ENCODE measurements at regions not wholly inside any gene's neighbourhood (a gene's known extent, or its start where the extent isn't known, plus 50 kb on each side); places are given as distances from the start of the nearest gene placed in this dataset.
"Not testable (repeated sequence)": the region's sequence is repeated elsewhere in the genome, so short reads cannot be mapped to it uniquely, and the experiment has no call there.

- DNase-seq (ENCODE audit: low read depth) = no peak
Measured at GRCh38 chr7:79548727-79549126, 95.3 kb upstream of the MAGI2 start.

GRCh38 chr7:79547132-79547531 lies 93.7 kb upstream of the MAGI2 start:
- no peak for DNase-seq (ENCODE audit: low read depth)

GRCh38 chr7:79540592-79540991 lies 87.1 kb upstream of the MAGI2 start:
- DNase-seq (ENCODE audit: low read depth) = no peak

- no peak for DNase-seq (ENCODE audit: low read depth)
Measured at GRCh38 chr7:79534128-79534527, 80.7 kb upstream of the MAGI2 start.

- DNase-seq (ENCODE audit: low read depth) = no peak
Measured at GRCh38 chr7:79531905-79532664, 78.6 kb upstream of the MAGI2 start.

GRCh38 chr7:79531116-79531515 lies 77.6 kb upstream of the MAGI2 start:
- no peak for DNase-seq (ENCODE audit: low read depth)

GRCh38 chr7:79529881-79530235 lies 76.4 kb upstream of the MAGI2 start:
- no peak for DNase-seq (ENCODE audit: low read depth)

GRCh38 chr7:79529214-79529880 lies 75.9 kb upstream of the MAGI2 start:
- DNase-seq (ENCODE audit: low read depth) = no peak

GRCh38 chr7:79528421-79528820 lies 75.0 kb upstream of the MAGI2 start:
- DNase-seq (ENCODE audit: low read depth) = no peak

GRCh38 chr7:79524048-79524447 lies 70.6 kb upstream of the MAGI2 start:
- no peak for DNase-seq (ENCODE audit: low read depth)

GRCh38 chr7:79523436-79523835 lies 70.0 kb upstream of the MAGI2 start:
- DNase-seq (ENCODE audit: low read depth) = no peak

GRCh38 chr7:79520543-79520942 lies 67.1 kb upstream of the MAGI2 start:
- DNase-seq (ENCODE audit: low read depth) = no peak

- no peak for DNase-seq (ENCODE audit: low read depth)
Measured at GRCh38 chr7:79515358-79515757, 61.9 kb upstream of the MAGI2 start.

GRCh38 chr7:79513261-79513660 lies 59.8 kb upstream of the MAGI2 start:
- DNase-seq (ENCODE audit: low read depth) = no peak

GRCh38 chr7:79512261-79512660 lies 58.8 kb upstream of the MAGI2 start:
- DNase-seq (ENCODE audit: low read depth) = no peak

- DNase-seq (ENCODE audit: low read depth) = not testable (repeated sequence)
Measured at GRCh38 chr7:79511056-79511455, 57.6 kb upstream of the MAGI2 start.

- DNase-seq (ENCODE audit: low read depth) = no peak
Measured at GRCh38 chr7:79507131-79507530, 53.7 kb upstream of the MAGI2 start.

GRCh38 chr7:79506481-79506880 lies 53.0 kb upstream of the MAGI2 start:
- no peak for DNase-seq (ENCODE audit: low read depth)

GRCh38 chr7:79504607-79505389 lies 51.3 kb upstream of the MAGI2 start:
- no peak for DNase-seq (ENCODE audit: low read depth)
